ENCODE measurements at regions not wholly inside any gene's neighbourhood (a gene's known extent, or its start where the extent isn't known, plus 50 kb on each side); places are given as distances from the start of the nearest gene placed in this dataset.

- Histone ChIP-seq H3K36me3 (ENCODE audit: control insufficient read depth in 2 of 2, insufficient read depth in 2 of 2, low read length in 2 of 2) (no peaks in the 10 kb centered on the region), H3K4me3 (ENCODE audit: low read length in 2 of 2) (no peak overlapping the region), H3K9me3 (ENCODE audit: control insufficient read depth in 2 of 2, low read length in 2 of 2) (no peaks in the 10 kb centered on the region), H3K27ac (ENCODE audit: low read depth in 2 of 2, low read length in 2 of 2) (no peak overlapping the region), H3K4me1 (ENCODE audit: control insufficient read depth in 2 of 2, insufficient read depth in 2 of 2, low read length in 2 of 2) (no peaks in the 10 kb centered on the region), H3K9ac (ENCODE audit: low read depth in 1 of 2, low read length in 2 of 2) (no peak overlapping the region), H3K27me3 (ENCODE audit: control insufficient read depth in 2 of 2, insufficient read depth in 2 of 2, low read length in 2 of 2) (no peaks in the 10 kb centered on the region)
Measured at GRCh38 chr2:39858677-39859076, 79.6 kb upstream of the THUMPD2 start.

GRCh38 chr2:39855856-39856255 is 76.8 kb upstream of the THUMPD2 start:
- peaks cover 0 to 3% of the 10 kb centered on the region in 2 donors for H3K4me1 ChIP-seq (ENCODE audit: control insufficient read depth in 2 of 2, insufficient read depth in 2 of 2, low read length in 2 of 2)
- no peaks in the 10 kb centered on the region for H3K9me3 ChIP-seq (ENCODE audit: control insufficient read depth in 2 of 2, low read length in 2 of 2)
- H3K27ac ChIP-seq (ENCODE audit: low read depth in 2 of 2, low read length in 2 of 2) = no peak overlapping the region
- H3K36me3 ChIP-seq (ENCODE audit: control insufficient read depth in 2 of 2, insufficient read depth in 2 of 2, low read length in 2 of 2) = no peaks in the 10 kb centered on the region
- no peak overlapping the region for H3K9ac ChIP-seq (ENCODE audit: low read depth in 1 of 2, low read length in 2 of 2)
- no peaks in the 10 kb centered on the region for H3K27me3 ChIP-seq (ENCODE audit: control insufficient read depth in 2 of 2, insufficient read depth in 2 of 2, low read length in 2 of 2)
- H3K4me3 ChIP-seq (ENCODE audit: low read length in 2 of 2) = no peak overlapping the region

- no peaks in the 10 kb centered on the region for H3K27me3 ChIP-seq (ENCODE audit: control insufficient read depth in 2 of 2, insufficient read depth in 2 of 2, low read length in 2 of 2)
- no peaks in the 10 kb centered on the region for H3K9me3 ChIP-seq (ENCODE audit: control insufficient read depth in 2 of 2, low read length in 2 of 2)
- H3K4me3 ChIP-seq (ENCODE audit: low read length in 2 of 2) = no peak overlapping the region
- H3K4me1 ChIP-seq (ENCODE audit: control insufficient read depth in 2 of 2, insufficient read depth in 2 of 2, low read length in 2 of 2) = peaks cover 0 to 3% of the 10 kb centered on the region in 2 donors
- H3K27ac ChIP-seq (ENCODE audit: low read depth in 2 of 2, low read length in 2 of 2) = no peak overlapping the region
- H3K9ac ChIP-seq (ENCODE audit: low read depth in 1 of 2, low read length in 2 of 2) = no peak overlapping the region
- H3K36me3 ChIP-seq (ENCODE audit: control insufficient read depth in 2 of 2, insufficient read depth in 2 of 2, low read length in 2 of 2) = no peaks in the 10 kb centered on the region
Measured at GRCh38 chr2:39854771-39855170, 75.7 kb upstream of the THUMPD2 start.

GRCh38 chr2:39852831-39853230 is 73.8 kb upstream of the THUMPD2 start:
- Histone ChIP-seq H3K9ac (ENCODE audit: low read depth in 1 of 2, low read length in 2 of 2) (no peak overlapping the region), H3K9me3 (ENCODE audit: control insufficient read depth in 2 of 2, low read length in 2 of 2) (no peaks in the 10 kb centered on the region), H3K27me3 (ENCODE audit: control insufficient read depth in 2 of 2, insufficient read depth in 2 of 2, low read length in 2 of 2) (no peaks in the 10 kb centered on the region), H3K36me3 (ENCODE audit: control insufficient read depth in 2 of 2, insufficient read depth in 2 of 2, low read length in 2 of 2) (no peaks in the 10 kb centered on the region), H3K4me3 (ENCODE audit: low read length in 2 of 2) (no peak overlapping the region), H3K27ac (ENCODE audit: low read depth in 2 of 2, low read length in 2 of 2) (no peak overlapping the region), H3K4me1 (ENCODE audit: control insufficient read depth in 2 of 2, insufficient read depth in 2 of 2, low read length in 2 of 2) (peaks cover 0 to 3% of the 10 kb centered on the region in 2 donors)

GRCh38 chr2:39851651-39852110 is 72.6 kb upstream of the THUMPD2 start:
- peaks cover 0 to 3% of the 10 kb centered on the region in 2 donors for H3K4me1 ChIP-seq (ENCODE audit: control insufficient read depth in 2 of 2, insufficient read depth in 2 of 2, low read length in 2 of 2)
- no peak overlapping the region for H3K4me3 ChIP-seq (ENCODE audit: low read length in 2 of 2)
- H3K9ac ChIP-seq (ENCODE audit: low read depth in 1 of 2, low read length in 2 of 2) = no peak overlapping the region
- H3K9me3 ChIP-seq (ENCODE audit: control insufficient read depth in 2 of 2, low read length in 2 of 2) = no peaks in the 10 kb centered on the region
- no peak overlapping the region for H3K27ac ChIP-seq (ENCODE audit: low read depth in 2 of 2, low read length in 2 of 2)
- no peaks in the 10 kb centered on the region for H3K27me3 ChIP-seq (ENCODE audit: control insufficient read depth in 2 of 2, insufficient read depth in 2 of 2, low read length in 2 of 2)
- no peaks in the 10 kb centered on the region for H3K36me3 ChIP-seq (ENCODE audit: control insufficient read depth in 2 of 2, insufficient read depth in 2 of 2, low read length in 2 of 2)

- Histone ChIP-seq H3K27me3 (ENCODE audit: control insufficient read depth in 2 of 2, insufficient read depth in 2 of 2, low read length in 2 of 2) (no peaks in the 10 kb centered on the region), H3K27ac (ENCODE audit: low read depth in 2 of 2, low read length in 2 of 2) (no peak overlapping the region), H3K4me1 (ENCODE audit: control insufficient read depth in 2 of 2, insufficient read depth in 2 of 2, low read length in 2 of 2) (peaks cover 0 to 3% of the 10 kb centered on the region in 2 donors), H3K9me3 (ENCODE audit: control insufficient read depth in 2 of 2, low read length in 2 of 2) (no peaks in the 10 kb centered on the region), H3K36me3 (ENCODE audit: control insufficient read depth in 2 of 2, insufficient read depth in 2 of 2, low read length in 2 of 2) (no peaks in the 10 kb centered on the region), H3K9ac (ENCODE audit: low read depth in 1 of 2, low read length in 2 of 2) (no peak overlapping the region), H3K4me3 (ENCODE audit: low read length in 2 of 2) (no peak overlapping the region)
Measured at GRCh38 chr2:39851251-39851650, 72.2 kb upstream of the THUMPD2 start.

- H3K27ac ChIP-seq (ENCODE audit: low read depth in 2 of 2, low read length in 2 of 2) = no peak overlapping the region
- no peaks in the 10 kb centered on the region for H3K9me3 ChIP-seq (ENCODE audit: control insufficient read depth in 2 of 2, low read length in 2 of 2)
- no peaks in the 10 kb centered on the region for H3K27me3 ChIP-seq (ENCODE audit: control insufficient read depth in 2 of 2, insufficient read depth in 2 of 2, low read length in 2 of 2)
- H3K9ac ChIP-seq (ENCODE audit: low read depth in 1 of 2, low read length in 2 of 2) = no peak overlapping the region
- peaks cover 0 to 3% of the 10 kb centered on the region in 2 donors for H3K4me1 ChIP-seq (ENCODE audit: control insufficient read depth in 2 of 2, insufficient read depth in 2 of 2, low read length in 2 of 2)
- no peak overlapping the region for H3K4me3 ChIP-seq (ENCODE audit: low read length in 2 of 2)
- H3K36me3 ChIP-seq (ENCODE audit: control insufficient read depth in 2 of 2, insufficient read depth in 2 of 2, low read length in 2 of 2) = no peaks in the 10 kb centered on the region
Measured at GRCh38 chr2:39849982-39850526, 71.0 kb upstream of the THUMPD2 start.

GRCh38 chr2:39849064-39849463 is 70.0 kb upstream of the THUMPD2 start:
- H3K36me3 ChIP-seq (ENCODE audit: control insufficient read depth in 2 of 2, insufficient read depth in 2 of 2, low read length in 2 of 2) = no peaks in the 10 kb centered on the region
- H3K27ac ChIP-seq (ENCODE audit: low read depth in 2 of 2, low read length in 2 of 2) = no peak overlapping the region
- H3K9ac ChIP-seq (ENCODE audit: low read depth in 1 of 2, low read length in 2 of 2) = no peak overlapping the region
- no peaks in the 10 kb centered on the region for H3K27me3 ChIP-seq (ENCODE audit: control insufficient read depth in 2 of 2, insufficient read depth in 2 of 2, low read length in 2 of 2)
- H3K9me3 ChIP-seq (ENCODE audit: control insufficient read depth in 2 of 2, low read length in 2 of 2) = no peaks in the 10 kb centered on the region
- no peak overlapping the region for H3K4me3 ChIP-seq (ENCODE audit: low read length in 2 of 2)
- peaks cover 0 to 3% of the 10 kb centered on the region in 2 donors for H3K4me1 ChIP-seq (ENCODE audit: control insufficient read depth in 2 of 2, insufficient read depth in 2 of 2, low read length in 2 of 2)

- H3K36me3 ChIP-seq (ENCODE audit: control insufficient read depth in 2 of 2, insufficient read depth in 2 of 2, low read length in 2 of 2) = no peaks in the 10 kb centered on the region
- H3K9ac ChIP-seq (ENCODE audit: low read depth in 1 of 2, low read length in 2 of 2) = no peak overlapping the region
- H3K27ac ChIP-seq (ENCODE audit: low read depth in 2 of 2, low read length in 2 of 2) = no peak overlapping the region
- no peaks in the 10 kb centered on the region for H3K27me3 ChIP-seq (ENCODE audit: control insufficient read depth in 2 of 2, insufficient read depth in 2 of 2, low read length in 2 of 2)
- no peaks in the 10 kb centered on the region for H3K4me1 ChIP-seq (ENCODE audit: control insufficient read depth in 2 of 2, insufficient read depth in 2 of 2, low read length in 2 of 2)
- no peak overlapping the region for H3K4me3 ChIP-seq (ENCODE audit: low read length in 2 of 2)
- no peaks in the 10 kb centered on the region for H3K9me3 ChIP-seq (ENCODE audit: control insufficient read depth in 2 of 2, low read length in 2 of 2)
Measured at GRCh38 chr2:39845460-39846146, 66.5 kb upstream of the THUMPD2 start.

- no peak overlapping the region for H3K4me3 ChIP-seq (ENCODE audit: low read length in 2 of 2)
- no peaks in the 10 kb centered on the region for H3K27me3 ChIP-seq (ENCODE audit: control insufficient read depth in 2 of 2, insufficient read depth in 2 of 2, low read length in 2 of 2)
- H3K27ac ChIP-seq (ENCODE audit: low read depth in 2 of 2, low read length in 2 of 2) = no peak overlapping the region
- H3K9me3 ChIP-seq (ENCODE audit: control insufficient read depth in 2 of 2, low read length in 2 of 2) = no peaks in the 10 kb centered on the region
- no peaks in the 10 kb centered on the region for H3K4me1 ChIP-seq (ENCODE audit: control insufficient read depth in 2 of 2, insufficient read depth in 2 of 2, low read length in 2 of 2)
- no peak overlapping the region for H3K9ac ChIP-seq (ENCODE audit: low read depth in 1 of 2, low read length in 2 of 2)
- no peaks in the 10 kb centered on the region for H3K36me3 ChIP-seq (ENCODE audit: control insufficient read depth in 2 of 2, insufficient read depth in 2 of 2, low read length in 2 of 2)
Measured at GRCh38 chr2:39839261-39839848, 60.3 kb upstream of the THUMPD2 start.

Measured in mucosa of rectum (tissue), 2 donors.